ENCODE measurements at regions not wholly inside any gene's neighbourhood (a gene's known extent, or its start where the extent isn't known, plus 50 kb on each side); places are given as distances from the start of the nearest gene placed in this dataset.

GRCh38 chr2:16392647-16393499 is 272.8 kb downstream of the CYRIA start:
- TF ChIP-seq CTCF (conservative IDR thresholded peaks at IDR 0.05; ENCODE audit: low read length) (no peak), EZH2phosphoT487 (IDR thresholded peaks at IDR 0.05; ENCODE audit: borderline replicate concordance) (no peak)
